HEK293T (cell line): ENCODE measurements at regions not wholly inside any gene's neighbourhood (a gene's known extent, or its start where the extent isn't known, plus 50 kb on each side); places are given as distances from the start of the nearest gene placed in this dataset.
"Not testable (repeated sequence)": the region's sequence is repeated elsewhere in the genome, so short reads cannot be mapped to it uniquely, and the experiment has no call there.

Source experiments
- BHLHE40 ChIP-seq: fragments of 450-650 bp; IDR thresholded peaks from 2 replicates; pipeline ENCODE4 v1.6.1; 2016; ENCODE audit warnings: mild to moderate bottlenecking, moderate library complexity, borderline replicate concordance
- CTBP1 ChIP-seq: fragments of 450-650 bp; IDR thresholded peaks from 2 replicates; pipeline ENCODE4 v1.6.1; 2016; ENCODE audit warnings: borderline replicate concordance
- NFRKB ChIP-seq: fragments of 450-650 bp; IDR thresholded peaks from 2 replicates; pipeline ENCODE4 v1.6.1; 2016; ENCODE audit warnings: mild to moderate bottlenecking, moderate library complexity
- SP1 ChIP-seq: fragments of 450-650 bp; IDR thresholded peaks from 2 replicates; pipeline ENCODE4 v1.6.1; 2017

DNA sequence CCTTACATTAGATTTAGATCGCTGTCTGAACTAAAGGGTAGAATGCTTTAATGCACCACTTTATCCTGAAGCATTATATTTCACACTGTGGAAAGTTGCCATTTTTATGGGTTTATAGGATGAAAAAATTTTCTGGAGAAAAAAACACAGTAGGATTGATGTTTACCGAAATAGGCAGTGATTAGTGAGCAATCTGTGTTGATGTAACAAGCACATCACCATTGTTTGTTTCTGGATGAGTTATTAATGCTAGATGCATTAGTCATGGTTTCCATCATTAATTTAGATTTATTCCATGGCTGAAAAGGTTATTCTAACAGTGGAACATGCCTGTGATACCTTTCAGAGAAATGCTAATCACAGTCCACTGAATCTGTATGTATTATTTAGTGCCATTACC lies 749.8 kb downstream of the PCDH11X start:
- TF ChIP-seq NFRKB, BHLHE40, CTBP1, SP1: not testable (repeated sequence)
